GM21447 (cell line): ENCODE measurements at regions not wholly inside any gene's neighbourhood (a gene's known extent, or its start where the extent isn't known, plus 50 kb on each side); places are given as distances from the start of the nearest gene placed in this dataset.
"Not testable (repeated sequence)": the region's sequence is repeated elsewhere in the genome, so short reads cannot be mapped to it uniquely, and the experiment has no call there.

ENCODE experiments used
- ATAC-seq: cut with Tn5 transposase; IDR thresholded peaks from one replicate; pipeline ENCODE4 v1.9.1; 2021; ENCODE audit not compliant: unreplicated experiment

GRCh38 chr17:5943982-5944381 lies 126.2 kb upstream of the WSCD1 start:
- no peak for ATAC-seq

GRCh38 chr17:5947701-5948180 lies 122.4 kb upstream of the WSCD1 start:
- no peak for ATAC-seq

- ATAC-seq: no peak
Observed at GRCh38 chr17:5948811-5949210, 121.4 kb upstream of the WSCD1 start.

- no peak for ATAC-seq
Observed at GRCh38 chr17:5950878-5951277, 119.3 kb upstream of the WSCD1 start.

GRCh38 chr17:5951912-5952311 lies 118.3 kb upstream of the WSCD1 start:
- ATAC-seq: no peak

GRCh38 chr17:5952518-5952917 lies 117.7 kb upstream of the WSCD1 start:
- ATAC-seq: no peak

GRCh38 chr17:5955764-5956163 lies 114.4 kb upstream of the WSCD1 start:
- no peak for ATAC-seq

- no peak for ATAC-seq
Observed at GRCh38 chr17:5958850-5959249, 111.3 kb upstream of the WSCD1 start.

- no peak for ATAC-seq
Observed at GRCh38 chr17:5962371-5962770, 107.8 kb upstream of the WSCD1 start.

GRCh38 chr17:5971969-5972368 lies 98.2 kb upstream of the WSCD1 start:
- ATAC-seq: no peak

- no peak for ATAC-seq
Observed at GRCh38 chr17:5973410-5973809, 96.8 kb upstream of the WSCD1 start.

- no peak for ATAC-seq
Observed at GRCh38 chr17:5975661-5976060, 94.5 kb upstream of the WSCD1 start.

- no peak for ATAC-seq
Observed at GRCh38 chr17:5976251-5976650, 93.9 kb upstream of the WSCD1 start.

- ATAC-seq: no peak
Observed at GRCh38 chr17:5978496-5978895, 91.7 kb upstream of the WSCD1 start.

GRCh38 chr17:5980941-5981340 lies 89.2 kb upstream of the WSCD1 start:
- no peak for ATAC-seq

GRCh38 chr17:5986644-5987043 lies 83.5 kb upstream of the WSCD1 start:
- no peak for ATAC-seq

GRCh38 chr17:6000426-6000825 lies 69.8 kb upstream of the WSCD1 start:
- ATAC-seq: no peak

- not testable (repeated sequence) for ATAC-seq
Observed at GRCh38 chr17:6003221-6003620, 67.0 kb upstream of the WSCD1 start.

- no peak for ATAC-seq
Observed at GRCh38 chr17:6005939-6006338, 64.2 kb upstream of the WSCD1 start.

GRCh38 chr17:6011206-6011605 lies 59.0 kb upstream of the WSCD1 start:
- ATAC-seq: no peak

- no peak for ATAC-seq
Observed at GRCh38 chr17:6018788-6019187, 51.4 kb upstream of the WSCD1 start.

GRCh38 chr17:6019959-6020358 lies 50.2 kb upstream of the WSCD1 start:
- no peak for ATAC-seq

- ATAC-seq: no peak
Observed at GRCh38 chr17:6020376-6021010, 49.7 kb upstream of the WSCD1 start.
